Suppressor macrophage treated with lipopolysaccharide for 4 hours (primary cell): ENCODE measurements at regions not wholly inside any gene's neighbourhood (a gene's known extent, or its start where the extent isn't known, plus 50 kb on each side); places are given as distances from the start of the nearest gene placed in this dataset.

Experiments used
- DNase-seq: peaks from one replicate; pipeline ENCODE4 v3.0.0-alpha.2; 2020

DNA sequence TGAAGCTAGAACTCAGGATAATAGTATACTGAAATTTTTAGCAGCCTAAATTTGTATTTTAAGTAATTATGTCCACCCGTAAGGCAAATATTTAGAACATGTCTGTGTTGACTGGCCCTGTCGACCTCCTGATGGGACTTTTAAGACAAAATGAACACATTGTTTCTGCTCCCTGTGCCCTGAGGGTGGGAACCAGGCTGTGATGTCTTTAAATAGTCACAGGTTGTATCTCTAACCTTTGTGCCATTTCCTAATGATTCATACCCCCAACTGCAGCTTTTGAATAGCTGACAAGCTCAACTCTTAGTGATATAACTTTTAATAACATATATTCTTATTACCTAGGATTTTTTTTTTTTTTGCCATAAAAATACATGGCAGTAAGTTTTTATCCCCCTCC lies 494.9 kb upstream of the AKR1E2 start:
- DNase-seq: no peak

DNA sequence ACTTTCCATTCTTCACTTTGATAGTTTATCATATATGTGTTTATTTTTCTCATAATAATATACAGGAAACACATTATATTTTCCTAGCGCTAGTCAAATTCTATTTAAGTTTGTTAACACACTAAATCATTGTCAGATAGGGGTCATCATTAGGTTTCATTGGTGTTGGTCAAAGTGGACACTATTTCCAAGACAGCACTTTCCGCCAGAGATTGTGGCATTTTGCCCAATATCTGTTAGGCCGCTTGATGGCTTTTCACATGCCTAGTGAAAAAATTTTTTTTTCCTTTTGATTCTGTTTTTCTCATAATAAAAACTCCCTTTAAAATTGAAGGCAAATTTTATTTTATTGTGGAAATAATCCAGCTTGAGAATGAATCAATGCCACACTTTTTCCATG lies 495.4 kb upstream of the AKR1E2 start:
- no peak for DNase-seq

DNA sequence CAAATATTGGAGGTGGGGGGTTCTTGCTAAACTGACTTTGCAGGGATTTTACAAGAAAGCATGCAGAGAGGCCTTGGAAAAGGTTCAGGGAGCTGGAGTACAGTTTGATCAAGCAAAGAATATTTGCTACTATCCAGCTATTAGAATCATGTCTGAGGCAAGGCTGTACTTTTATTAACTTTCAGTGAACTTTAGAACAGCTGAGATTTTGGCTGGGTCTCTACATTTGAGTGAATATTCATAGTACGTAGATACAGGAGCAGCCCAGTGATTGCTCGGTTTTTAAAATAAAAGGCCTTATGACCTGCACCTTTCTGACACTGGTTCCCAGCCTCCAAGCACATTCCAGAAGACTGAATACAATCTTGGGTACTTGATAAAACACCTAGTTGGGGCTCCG lies 496.8 kb upstream of the AKR1E2 start:
- no peak for DNase-seq

DNA sequence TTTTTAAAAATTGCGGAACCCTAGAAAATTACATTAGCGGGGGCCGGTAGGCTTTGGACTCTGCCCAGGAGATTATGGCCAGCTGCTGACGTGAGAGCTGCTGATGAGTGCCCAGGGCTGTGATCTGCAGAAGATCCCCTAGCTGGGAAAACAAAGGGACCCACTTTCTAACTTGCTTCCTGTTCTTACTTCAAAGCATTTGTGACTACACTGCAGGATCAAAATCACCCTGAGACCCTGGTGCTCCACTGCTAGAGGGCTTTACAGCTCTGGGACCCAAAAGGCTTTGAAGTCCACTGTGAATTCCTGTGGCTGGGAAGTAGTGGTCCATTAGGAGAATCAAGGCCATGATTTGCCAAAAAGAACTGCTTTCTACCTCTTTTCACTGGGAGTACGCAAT lies 499.4 kb upstream of the AKR1E2 start:
- no peak for DNase-seq

DNA sequence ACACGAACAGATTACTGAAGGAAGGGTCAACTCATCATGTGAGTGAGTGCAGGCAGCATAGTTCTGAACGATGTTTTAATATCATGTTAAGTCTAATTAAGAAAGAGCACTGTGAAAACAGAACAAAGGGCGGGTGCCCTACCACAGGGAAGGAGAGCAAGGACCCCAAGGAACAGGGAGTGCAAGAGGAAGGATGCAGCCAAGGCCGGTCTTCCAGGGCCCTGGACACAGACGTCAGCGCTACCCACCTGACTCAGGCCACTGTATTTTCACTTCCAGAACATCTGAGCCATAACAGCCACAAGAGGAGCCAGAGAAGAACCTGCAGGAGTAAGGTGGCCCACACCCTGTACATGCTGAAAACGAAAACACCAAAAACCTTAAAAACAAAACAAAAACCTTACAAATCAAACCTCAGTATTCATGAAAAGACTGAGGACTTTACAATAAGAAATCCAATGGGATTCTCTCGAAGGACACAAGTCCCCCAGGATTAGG lies 506.1 kb upstream of the AKR1E2 start:
- no peak for DNase-seq

DNA sequence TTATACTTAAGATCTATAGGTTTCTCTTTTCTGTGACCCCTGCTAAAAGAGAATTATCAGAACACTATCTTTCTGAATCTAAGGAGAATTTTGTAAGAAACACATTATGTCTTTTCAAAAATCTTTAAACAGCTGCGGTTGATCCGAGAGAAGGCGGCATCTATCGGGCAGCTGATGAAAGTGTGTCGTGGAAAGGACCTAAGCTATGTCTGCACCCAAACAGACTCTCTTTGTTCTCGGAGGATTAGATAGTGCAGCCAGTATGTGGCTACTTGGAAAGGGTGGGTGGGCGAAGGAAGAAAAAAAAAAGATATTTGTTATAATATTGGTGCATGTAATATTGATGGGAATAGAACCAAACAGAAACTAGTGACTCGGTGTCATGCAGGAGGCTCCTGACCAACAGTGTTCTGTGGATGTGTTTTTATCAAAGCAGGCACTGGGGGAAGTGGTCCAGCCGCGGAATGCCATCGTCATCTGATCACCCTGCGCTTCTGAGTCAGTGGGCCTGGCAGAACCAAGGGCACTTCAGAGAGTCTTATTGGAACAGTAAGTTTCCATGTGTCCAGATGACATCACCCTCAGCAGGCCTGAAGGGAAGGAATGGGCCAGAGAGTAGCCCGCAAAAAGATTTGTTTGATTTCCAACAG lies 509.7 kb upstream of the AKR1E2 start:
- no peak for DNase-seq

DNA sequence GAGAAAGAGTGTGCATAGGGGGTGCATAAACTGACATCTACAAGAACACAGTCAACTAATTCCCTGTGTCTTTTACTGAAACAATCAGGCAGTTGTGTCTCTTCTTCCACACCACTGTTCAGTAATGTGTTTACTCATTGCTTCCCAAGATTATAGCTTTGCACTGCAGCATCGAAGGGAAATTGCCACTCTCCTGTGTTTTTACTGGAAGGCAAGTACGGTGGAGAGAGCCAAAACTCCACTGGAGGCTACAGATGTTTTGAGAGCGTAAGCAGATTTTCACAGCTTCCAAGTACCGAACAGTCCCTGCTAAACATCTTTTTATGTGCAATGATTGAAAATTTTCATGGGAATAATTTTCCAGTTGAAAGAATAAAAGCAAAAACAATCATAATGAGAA lies 510.5 kb upstream of the AKR1E2 start:
- no peak for DNase-seq

DNA sequence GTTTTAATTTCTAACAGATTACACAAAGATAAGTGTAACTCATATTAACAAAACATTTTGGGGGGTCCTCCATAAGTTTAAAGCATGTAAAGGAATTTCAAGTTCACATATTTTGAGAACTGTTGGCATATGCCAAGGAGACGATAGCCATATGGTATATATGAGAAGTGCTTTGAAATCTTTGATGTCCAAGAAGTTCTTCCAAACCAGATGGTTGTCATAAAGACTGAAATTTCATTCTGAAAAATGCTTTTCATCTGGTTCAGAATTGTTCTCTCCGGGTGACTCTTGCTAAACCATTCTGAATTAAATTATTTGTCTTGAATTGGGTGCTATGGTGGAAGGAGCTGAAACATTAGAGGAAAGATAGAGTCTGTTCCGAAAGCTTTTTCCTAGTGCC lies 513.0 kb upstream of the AKR1E2 start:
- DNase-seq: no peak

DNA sequence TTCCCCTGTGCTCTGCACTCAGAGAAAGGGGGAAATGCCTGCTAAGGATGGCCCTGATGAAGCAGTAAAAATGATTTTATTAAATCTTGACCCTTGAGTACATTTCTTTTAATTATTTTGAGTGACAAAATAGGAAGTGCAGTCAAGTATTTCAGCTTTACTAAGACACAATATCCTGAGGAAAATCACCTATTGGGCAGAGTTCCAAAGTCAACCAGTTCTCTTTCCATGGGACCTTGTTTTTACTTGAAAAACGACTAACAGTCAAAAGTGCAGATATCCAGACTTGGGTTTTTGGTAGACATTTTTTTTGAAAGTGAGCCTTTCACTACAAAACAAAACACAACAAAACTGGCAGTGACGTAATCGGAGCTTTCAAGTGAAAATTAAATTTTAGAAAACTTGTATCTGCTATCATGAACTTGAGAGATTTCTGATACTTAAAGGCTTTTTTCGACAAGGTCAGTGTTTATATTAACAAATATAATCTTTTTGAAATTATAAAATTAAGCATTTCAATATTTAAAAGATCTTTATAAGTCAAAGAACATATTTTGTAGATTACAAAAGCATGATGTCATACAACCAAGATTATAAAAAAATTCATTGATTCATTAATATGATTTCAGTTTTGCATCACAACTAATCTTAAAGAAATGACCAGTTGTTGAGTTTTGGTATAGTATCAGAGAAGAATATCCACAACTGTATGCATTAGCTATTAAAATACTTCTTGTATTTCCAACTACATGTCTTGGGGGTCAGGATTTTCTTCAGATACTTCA lies 513.8 kb upstream of the AKR1E2 start:
- DNase-seq: no peak

DNA sequence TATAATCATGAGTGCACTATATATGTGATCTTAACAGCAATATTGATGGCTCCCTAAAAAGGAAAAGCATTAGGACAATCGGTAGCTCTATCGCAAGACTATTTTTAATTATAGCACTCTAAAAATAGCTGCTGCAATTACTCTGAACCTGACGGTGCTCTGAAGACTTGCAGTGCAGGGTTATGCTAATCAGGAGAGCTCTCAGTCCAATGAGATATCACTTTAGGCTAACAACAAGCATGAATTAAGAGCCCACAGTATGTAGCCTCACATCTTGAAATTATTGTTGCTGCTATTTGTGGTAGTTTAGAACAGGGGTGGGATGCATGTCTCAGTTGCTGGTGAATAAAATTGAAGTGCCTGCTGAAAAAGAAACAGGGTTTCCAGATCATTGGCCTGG lies 515.8 kb upstream of the AKR1E2 start:
- no peak for DNase-seq

DNA sequence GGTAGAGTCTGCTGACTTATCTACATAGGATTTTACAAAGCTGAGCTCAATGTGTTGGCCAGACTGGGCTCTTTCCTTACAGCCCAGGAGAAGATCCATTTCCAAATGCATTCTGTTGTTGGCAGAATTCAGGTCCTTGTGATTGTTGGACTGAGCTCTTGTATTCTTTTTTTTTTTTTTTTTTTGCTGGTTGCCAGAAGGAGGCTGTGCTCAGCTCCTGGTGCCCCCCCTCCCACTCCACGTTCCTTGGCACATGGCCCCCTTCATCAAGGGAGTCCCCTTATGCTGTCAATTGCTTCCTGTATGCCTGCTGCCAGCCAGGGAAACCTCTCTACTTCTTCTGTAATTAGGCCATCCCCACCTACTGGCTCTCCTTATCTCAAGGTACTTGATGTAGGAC lies 518.1 kb upstream of the AKR1E2 start:
- no peak for DNase-seq

DNA sequence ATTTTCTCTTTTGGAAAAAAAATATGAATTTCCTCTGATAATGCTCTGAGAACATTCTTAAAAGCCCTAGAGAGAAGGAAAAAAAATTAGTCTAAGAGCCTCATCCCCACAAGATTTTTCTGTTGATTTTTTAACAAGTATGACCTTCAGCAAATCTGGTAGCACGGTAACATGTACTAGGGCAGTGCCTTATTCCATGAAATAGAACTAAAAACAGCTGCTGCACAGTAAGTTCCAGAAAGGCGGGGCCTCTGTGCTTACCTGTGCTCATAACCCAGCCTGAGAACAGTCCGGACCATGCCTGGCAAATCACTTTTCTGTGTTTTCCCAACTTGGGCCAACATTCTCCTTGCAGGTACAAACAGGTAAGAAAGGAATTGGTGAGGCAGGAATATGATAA lies 519.1 kb upstream of the AKR1E2 start:
- DNase-seq: no peak

DNA sequence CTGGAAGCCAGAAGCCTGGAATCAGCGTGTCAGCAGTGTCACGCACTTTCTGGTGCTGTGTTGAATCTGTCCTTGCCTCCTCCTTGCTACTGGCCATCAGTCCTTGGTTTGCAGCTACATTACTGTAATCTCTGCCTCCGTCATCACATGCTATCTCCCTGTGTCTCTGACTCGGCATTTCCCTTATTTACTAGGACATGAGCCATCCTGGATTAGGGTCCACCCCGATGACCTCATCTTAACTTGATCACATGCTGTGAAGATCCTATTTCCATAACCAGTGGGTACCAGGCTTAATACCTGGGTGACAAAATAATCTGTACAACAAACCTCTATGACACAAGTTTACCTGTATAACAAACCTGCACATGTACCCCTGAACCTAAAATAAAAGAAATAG lies 518.0 kb upstream of the KLF6 start:
- DNase-seq: peak; percentile 10

DNA sequence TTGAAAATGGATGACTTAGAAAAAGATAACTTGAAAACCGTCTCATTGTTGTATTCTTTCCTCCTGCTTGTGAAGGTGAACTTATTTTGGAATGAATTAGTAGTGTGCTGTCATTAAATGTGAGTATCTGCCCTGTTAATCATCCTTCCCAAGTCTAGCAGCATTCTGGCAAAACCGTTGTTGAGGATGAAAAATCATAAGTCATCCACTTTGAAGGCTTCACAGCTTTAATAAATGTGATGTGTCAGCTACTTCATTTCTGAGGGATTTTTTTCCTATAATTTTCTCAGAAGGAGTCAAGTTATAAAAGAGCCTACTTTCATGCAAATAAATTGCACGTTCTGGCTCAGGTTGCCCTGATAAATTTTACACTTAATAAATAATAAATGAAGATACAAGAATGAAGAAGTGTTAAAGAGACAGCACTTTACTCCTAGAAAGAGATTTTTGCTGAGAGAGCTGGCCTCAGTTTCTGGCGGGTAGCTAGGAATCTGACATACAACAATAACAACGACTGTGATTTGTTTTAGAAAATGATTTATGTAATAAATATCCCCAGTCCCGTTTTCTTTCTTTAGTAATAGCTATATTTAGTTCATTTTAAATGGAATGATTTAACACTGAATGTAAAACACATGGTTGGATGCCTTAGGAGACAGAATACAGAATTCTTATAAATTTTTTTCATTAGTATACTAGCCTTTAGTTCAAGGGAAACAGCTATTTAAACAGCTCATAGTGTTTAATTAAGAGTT lies 516.5 kb upstream of the KLF6 start:
- no peak for DNase-seq

DNA sequence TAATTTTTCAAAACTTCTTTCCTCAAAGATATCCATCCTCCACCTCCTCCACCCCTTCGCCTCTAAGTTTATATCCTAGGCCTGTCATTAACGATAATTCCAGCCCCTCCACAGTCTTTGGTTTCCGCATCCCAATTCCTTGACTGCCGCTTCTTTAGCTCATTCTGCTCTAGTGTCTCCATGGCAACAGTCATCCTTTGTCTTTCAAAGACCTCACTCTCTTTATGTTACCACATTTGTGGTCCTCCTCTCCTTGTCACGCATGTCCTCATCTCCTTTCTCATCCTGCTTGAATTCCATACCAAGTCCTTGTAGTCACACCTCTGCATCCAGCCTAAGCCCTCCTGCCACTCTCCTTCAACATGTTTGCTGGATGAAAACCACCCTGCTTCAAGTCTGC lies 511.2 kb upstream of the KLF6 start:
- DNase-seq: no peak

DNA sequence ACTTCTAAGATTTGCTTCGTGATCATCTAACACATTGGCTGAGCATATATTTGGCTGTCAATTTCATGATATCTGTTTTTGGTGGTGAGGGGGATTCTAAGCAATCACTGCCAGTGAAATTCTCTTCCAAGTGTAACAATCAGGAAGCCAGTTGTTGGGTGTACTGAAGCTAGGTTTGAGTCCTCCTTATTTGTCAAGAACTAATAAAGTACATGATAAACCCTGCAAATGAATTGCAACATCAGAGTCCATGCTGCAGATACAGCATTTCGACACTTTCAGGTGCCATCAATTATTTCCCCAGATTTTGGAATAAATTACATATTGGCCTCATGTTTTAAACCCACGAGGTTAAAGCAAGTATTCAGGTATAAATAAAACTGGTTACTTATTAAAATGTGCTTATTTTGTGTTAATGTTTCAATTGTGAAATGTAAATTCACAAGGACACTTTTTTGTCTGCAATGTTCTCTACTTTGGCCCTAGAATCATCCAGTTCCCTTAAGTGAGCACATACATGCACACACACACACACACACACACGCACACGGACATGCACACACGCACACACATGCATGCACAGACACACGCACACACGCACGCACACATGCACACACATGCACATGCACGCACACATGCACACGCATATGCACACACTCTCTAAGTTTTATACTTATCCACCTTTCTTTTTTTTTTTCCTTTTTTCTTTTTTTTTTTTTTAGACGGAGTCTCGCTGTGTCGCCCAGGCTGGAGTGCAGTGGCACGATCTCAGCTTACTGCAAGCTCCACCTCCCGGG lies 510.2 kb upstream of the KLF6 start:
- DNase-seq: no peak

DNA sequence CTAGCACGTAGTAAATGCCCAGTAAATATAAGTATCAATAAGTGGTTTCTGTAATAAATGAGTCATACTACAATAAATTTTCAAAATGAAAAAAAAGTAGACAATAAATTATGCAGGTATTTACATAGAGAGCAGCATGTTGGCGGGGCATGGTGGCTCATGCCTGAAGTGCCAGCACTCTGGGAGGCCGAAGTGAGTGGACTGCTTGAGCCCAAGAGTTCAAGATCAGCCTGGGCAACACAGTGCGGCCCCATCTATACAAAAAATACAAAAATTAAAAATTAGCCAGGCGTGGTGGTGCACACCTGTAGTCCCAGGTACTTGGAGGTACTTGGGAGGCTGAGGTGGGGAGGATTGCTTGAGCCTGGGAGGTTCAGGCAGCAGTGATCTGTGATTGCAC lies 509.3 kb upstream of the KLF6 start:
- DNase-seq: no peak

DNA sequence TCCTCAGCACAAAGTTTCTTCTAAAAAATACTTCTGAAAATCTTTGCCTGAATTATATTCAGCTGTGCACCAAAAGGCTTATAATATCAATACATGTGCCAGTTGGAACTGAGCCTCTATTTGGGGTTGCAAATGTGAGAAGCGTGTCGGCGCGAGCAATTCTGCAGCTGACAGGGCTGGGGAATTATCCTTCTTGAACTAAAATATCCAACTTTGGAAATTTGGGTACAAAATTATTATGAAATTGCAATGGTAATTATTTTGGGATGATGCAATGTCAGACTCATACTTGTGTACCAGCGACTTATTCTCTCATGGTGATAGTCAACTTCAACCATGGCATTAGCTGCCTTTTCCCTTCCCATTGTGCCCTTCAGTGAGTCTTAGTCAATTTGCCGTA lies 507.0 kb upstream of the KLF6 start:
- DNase-seq: no peak

DNA sequence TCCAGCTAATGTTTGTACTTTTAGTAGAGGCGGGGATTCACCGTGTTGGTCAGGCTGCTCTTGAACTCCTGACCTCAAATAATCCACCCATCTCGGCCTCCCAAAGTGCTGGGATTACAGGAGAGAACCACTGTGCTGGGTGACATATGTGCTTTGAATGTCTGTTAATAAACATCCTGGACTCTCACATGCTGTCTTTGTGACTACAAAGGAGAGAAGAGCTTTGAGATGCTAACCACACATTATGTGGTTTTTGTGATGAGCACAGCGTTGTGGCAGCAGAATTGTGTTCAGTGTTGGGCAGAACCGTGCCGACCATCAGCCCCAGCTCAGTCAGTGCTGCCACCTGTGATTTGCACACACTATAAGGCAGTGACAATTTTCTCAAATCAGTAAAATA lies 500.1 kb upstream of the KLF6 start:
- DNase-seq: no peak

DNA sequence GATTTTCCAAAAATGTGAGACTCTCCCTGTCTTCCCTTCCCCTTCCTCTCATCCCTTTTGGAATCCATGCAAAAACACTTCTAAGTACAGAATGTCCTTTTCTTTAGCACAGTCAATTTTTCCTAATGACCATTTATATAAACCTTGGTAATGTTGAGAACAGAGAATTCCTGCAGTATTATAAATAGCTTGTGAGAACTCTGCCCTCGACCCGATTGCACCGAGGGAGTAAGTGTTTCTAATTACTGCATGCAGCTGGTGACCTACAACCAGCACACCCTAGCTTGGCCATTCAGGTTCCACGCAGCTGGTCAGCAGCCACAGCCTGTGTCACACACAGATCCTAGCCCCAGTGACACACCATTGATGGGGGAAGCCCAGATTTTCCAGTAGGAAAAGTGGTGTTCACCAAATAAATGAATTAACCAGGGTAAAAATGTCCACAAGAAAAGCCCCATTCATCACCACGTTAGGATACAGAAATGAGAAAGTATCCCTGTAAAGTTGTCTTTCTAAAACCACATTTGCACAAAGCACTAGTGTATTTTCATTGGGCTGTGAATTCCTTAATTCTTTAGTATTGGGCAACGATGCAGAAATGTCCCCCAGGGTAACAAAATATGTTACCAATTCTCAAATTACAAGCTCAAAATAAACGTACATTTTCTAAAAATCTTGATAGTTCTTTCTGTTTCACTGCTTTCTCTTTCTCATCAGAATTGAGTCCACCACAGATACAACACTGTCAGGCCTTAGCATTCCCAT lies 499.0 kb upstream of the KLF6 start:
- no peak for DNase-seq

DNA sequence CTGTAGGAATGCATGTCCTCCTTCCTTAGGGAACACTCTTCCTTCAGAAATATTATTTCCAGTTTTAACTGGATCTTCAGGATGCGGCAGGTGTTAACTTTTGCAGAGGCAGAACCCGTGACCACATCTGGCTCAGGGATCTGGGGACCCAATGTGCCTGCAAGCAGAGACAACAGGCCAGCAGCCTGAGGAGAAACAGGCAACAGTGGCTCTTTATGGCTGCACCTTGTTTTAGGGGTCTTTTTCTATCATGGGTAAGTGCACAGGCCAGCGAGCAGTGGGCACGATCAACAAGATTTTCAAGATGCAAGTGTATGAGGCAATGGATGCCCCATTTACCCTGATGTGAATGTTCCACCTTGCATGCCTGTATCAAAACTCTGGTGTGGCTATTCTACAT lies 497.5 kb upstream of the KLF6 start:
- no peak for DNase-seq

DNA sequence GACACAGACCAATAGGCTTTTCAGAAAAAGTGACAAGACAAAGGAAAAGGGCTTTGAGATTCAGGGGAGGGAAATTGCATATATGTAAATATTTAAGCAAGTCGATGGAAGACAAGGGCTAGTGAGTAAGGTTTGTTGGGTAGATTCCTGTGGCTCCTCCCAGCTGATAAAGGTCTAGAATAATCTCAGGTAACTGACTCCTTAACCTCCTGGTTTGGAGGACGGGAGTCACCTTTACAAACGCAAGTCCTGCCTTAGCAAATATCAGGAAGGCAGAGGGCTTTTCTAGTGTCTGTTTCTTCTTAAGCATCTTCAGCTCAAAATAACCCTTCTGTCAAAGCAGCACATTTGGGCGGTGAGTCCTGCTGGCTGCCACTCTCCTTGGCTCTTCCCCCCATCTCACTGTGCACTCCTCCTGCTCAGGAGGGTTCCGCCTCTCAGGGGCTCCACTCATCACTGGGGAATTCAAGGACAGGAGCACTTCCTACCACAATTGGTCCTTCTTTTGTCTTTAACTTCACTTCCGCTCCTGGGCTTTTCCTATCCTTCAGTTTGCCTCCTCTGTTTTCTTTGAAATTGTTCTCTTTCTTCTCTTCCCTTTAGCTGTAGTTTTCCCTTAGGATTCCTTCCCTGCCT lies 496.3 kb upstream of the KLF6 start:
- no peak for DNase-seq
